HFF-Myc (cell line): ENCODE measurements at regions not wholly inside any gene's neighbourhood (a gene's known extent, or its start where the extent isn't known, plus 50 kb on each side); places are given as distances from the start of the nearest gene placed in this dataset.
"Not testable (repeated sequence)": the region's sequence is repeated elsewhere in the genome, so short reads cannot be mapped to it uniquely, and the experiment has no call there.

Source experiments
- DNase-seq: peaks from one replicate; pipeline ENCODE4 v3.0.0-alpha.2; 2011; ENCODE audit warnings: low read depth; ENCODE audit errors: extremely low read depth
- H3K4me3 ChIP-seq: replicated peaks from 2 replicates; pipeline ENCODE4 v1.5.1; 2011; ENCODE audit warnings: low read depth, mild to moderate bottlenecking, control low read depth, low read length
- TF ChIP-seq, protein P1 (sequence below): IDR thresholded peaks from 2 replicates; pipeline ENCODE4 v1.5.1; 2012; ENCODE audit warnings: mild to moderate bottlenecking, low read depth, low read length, control low read depth; ENCODE audit errors: missing control alignments

DNA sequence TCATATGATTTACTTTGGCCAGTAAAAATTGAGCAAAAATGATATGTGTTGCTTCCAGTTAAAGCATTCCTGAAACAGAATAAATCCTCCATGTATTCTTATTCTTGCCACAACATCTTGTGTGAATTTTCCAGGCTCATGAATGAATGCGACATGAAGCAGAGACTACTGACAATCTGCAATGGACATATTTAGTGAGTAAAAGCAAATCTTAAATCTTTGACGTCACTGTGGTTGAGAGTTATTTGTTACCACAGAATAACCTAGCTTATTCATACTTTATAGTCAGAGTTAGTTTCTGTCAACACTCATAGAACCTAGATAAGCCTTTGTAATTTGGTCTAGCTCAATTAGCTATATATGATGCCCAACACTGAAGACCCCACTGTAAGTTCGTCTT lies 1443.1 kb downstream of the PCDH9 start:
- no peak for DNase-seq
- H3K4me3 ChIP-seq, result no peak overlapping the region
- TF ChIP-seq, protein P1, sequence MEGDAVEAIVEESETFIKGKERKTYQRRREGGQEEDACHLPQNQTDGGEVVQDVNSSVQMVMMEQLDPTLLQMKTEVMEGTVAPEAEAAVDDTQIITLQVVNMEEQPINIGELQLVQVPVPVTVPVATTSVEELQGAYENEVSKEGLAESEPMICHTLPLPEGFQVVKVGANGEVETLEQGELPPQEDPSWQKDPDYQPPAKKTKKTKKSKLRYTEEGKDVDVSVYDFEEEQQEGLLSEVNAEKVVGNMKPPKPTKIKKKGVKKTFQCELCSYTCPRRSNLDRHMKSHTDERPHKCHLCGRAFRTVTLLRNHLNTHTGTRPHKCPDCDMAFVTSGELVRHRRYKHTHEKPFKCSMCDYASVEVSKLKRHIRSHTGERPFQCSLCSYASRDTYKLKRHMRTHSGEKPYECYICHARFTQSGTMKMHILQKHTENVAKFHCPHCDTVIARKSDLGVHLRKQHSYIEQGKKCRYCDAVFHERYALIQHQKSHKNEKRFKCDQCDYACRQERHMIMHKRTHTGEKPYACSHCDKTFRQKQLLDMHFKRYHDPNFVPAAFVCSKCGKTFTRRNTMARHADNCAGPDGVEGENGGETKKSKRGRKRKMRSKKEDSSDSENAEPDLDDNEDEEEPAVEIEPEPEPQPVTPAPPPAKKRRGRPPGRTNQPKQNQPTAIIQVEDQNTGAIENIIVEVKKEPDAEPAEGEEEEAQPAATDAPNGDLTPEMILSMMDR, result no peak

DNA sequence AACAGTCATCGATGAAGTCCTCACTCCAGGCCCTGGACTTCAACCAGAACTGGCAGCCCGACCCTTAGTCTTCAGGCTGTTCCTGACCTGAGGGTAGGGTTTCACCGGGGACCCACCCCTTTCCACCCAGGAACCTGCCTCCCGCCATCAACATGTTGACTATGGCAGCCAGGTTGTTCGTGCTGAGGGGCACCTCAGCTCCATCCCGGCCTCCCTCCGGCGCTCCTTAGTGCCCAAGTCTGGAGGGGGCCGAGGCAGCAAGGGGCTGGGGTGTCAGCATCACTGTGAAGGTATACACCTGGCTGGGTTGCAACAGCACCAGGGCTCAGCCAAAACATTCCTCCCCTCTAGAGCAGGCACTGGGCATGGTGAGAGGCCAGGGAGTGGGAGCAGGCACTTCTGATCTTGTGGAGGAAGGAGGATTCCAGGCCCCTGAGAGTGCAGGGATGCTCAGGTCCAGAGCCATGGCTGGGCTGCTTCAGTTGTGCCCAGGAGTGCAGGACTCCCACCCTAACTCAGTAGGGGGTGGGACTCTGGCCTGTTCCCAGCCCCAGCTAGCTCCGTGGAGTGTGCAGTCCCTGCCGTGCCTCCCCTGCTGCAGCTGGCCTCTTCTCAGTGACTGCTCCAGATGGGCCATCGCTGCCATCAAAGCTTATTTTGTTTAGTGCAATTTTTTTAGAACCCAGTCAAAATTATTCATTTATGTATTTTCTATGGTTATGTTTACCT lies 1445.9 kb downstream of the PCDH9 start:
- no peak overlapping the region for H3K4me3 ChIP-seq
- TF ChIP-seq, protein P1, result no peak
- no peak for DNase-seq

DNA sequence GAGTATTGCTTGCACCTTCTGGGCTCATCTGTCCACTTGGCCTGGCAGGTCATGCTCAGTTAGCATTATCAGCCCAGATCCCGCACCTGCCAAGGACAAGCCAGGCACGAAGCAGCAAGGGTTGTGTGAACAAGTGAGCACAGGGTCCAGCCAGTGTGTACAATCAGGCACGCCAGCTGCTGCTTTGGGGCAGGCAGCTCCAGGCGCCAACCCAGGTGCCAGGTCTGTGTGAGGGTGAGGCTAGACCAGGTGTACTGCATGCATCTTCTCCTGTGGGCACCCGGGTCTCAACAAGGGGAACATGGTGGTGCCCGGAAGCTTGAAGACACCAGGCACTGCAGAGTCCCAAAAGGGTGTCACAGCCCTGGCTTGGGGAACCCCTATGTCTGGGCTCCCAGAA lies 1446.8 kb downstream of the PCDH9 start:
- TF ChIP-seq, protein P1, result no peak
- no peak overlapping the region for H3K4me3 ChIP-seq
- DNase-seq, result no peak

DNA sequence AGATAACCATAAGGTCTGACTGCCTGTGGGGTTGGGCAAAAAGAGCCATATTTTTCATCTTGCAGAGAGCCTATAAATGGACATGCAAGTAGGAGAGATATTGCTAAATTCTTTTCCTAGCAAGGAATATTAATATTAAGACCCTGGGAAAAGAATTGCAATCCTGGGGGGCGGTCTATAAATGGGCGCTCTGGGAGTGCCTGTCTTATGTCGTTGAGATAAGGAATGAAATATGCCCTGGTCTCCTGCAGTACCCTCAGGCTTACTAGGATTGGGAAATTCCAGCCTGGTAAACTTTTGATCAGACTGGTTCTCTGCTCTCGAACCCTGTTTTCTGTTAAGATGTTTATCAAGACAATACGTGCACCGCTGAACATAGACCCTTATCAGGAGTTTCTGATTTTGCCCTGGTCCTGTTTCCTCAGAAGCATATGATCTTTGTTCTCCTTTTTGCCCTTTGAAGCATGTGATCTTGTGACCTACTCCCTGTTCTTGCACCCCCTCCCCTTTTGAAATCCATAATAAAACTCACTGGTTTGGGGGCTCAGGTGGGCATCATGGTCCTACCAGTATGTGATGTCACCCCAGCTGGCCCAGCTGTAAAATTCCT lies 1458.3 kb downstream of the PCDH9 start:
- H3K4me3 ChIP-seq, DNase-seq: not testable (repeated sequence)

DNA sequence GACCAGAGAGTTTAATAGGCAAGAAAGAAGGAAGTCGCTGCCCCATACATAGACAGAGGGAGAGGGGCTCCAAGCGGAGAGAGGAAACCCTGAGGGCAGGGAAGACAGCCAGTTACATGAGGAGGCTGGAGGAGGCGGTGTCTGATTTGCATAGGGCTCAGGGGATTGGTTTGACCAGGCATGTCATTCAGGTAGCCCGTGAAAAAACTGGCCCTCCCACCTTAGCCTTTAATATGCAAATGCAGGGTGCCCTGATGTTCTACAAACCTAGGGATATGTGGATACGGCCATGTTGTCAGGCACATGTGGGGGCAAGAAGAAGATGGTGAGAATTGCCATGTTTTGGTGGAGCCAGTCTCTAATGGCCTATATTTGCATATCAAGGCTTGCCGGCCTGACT lies 1461.6 kb downstream of the PCDH9 start:
- no peak overlapping the region for H3K4me3 ChIP-seq
- DNase-seq, result no peak
- TF ChIP-seq, protein P1, result no peak

DNA sequence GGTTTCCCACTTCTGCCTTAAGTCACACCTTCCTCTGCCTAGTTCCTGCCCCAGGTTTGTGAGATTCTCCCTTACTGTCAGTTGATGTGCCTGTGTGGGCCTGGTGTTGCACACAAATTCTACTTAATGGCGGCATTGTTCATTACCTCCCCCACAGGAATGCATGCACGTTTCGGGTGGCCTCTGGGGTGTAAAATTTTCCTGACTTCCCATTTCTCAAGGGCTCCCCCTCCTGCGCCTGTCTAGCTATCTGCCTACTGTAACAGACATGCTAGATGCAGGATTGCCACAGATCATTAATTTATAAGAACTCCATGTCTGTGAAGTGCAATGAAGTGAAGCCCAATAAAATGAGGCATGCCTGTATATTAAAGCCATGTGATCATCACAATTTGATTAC lies 1466.3 kb downstream of the PCDH9 start:
- no peak for DNase-seq
- H3K4me3 ChIP-seq, result no peak overlapping the region
- TF ChIP-seq, protein P1, result no peak

DNA sequence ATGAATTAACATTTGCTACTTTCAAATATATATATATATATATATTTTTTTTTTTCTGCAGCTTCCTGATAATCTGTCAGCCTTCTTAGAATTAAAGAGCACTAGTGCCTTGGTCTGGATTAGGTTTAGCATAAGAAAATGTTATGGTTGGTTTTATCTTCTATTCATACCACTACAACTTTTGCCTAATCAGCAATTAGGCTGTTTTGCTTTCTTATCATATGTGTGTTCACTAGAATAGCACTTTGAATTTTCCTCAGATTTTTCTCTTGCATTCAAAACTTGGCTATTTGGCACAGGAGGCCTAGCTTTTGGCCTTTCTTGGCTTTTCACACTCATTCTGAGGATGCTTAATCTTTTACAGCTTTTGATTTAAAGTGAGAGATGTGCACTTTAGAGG lies 1468.1 kb downstream of the PCDH9 start:
- TF ChIP-seq, protein P1, result no peak
- DNase-seq, result no peak
- no peak overlapping the region for H3K4me3 ChIP-seq
